G401 (cell line): ENCODE measurements at regions not wholly inside any gene's neighbourhood (a gene's known extent, or its start where the extent isn't known, plus 50 kb on each side); places are given as distances from the start of the nearest gene placed in this dataset.

Source experiments
- DNase-seq: peaks from one replicate; pipeline ENCODE4 v3.0.0-alpha.2; 2015; ENCODE audit warnings: low spot score
- in situ Hi-C: cut with HindIII; loops from 2 replicates; pipeline ENCODE4 v1.10.0; 2016; ENCODE audit warnings: low sequenced_read_pairs, mixed read lengths

DNA sequence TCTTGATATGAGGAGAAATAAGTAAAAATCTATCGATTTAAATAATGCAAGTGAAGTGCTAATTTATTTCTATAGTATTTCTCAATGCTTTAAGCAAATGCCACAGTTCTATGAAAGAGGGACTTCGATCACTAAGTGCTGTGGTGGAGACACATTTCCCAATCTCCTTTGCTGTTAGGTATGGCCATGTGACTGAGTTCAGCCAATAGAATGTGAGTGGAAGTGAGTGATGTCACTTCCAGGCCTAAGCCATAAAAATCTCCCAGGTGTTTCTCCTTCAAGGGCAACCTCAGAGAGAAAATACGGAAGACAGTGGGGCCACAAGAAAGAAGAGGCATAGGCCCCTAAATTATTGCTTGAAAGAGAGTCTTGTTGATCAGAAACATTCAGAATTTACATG is 100.3 kb upstream of the ANKH start:
- in situ Hi-C loops: no loop called here

GRCh38 chr5:14968796-14969195 is 97.2 kb upstream of the ANKH start:
- in situ Hi-C loops: no loop called here
- no peak for DNase-seq

More for the DNA sequence above, 100.3 kb upstream of the ANKH start:
- DNase-seq: no peak

DNA sequence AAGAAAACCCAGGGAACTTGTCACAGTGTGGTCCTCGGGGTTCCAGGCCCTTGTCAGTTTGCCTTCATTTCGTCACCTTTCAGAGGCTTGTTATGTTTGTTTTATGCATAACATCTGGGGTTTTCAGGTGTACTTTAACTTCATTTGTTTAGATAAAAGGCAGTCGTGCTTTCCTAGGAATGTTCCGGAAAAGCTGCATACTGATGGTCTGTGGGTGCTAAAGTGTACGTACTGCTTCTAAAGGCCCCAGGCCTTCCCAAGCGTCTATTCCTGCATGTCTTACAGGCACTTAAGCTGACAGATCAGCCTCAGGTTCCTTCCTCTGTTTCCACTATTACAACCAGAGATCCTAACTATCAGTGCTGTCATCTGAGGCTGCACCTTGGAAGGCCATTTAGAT is 95.6 kb upstream of the ANKH start:
- in situ Hi-C loops: no loop called here
- no peak for DNase-seq

- in situ Hi-C loops: no loop called here
- DNase-seq: no peak
Observed at GRCh38 chr5:14965815-14966214, 94.2 kb upstream of the ANKH start.

GRCh38 chr5:14962604-14963003 is 91.0 kb upstream of the ANKH start:
- no peak for DNase-seq
- in situ Hi-C loops: no loop called here

- in situ Hi-C loops: no loop called here
- DNase-seq: no peak
Observed at GRCh38 chr5:14960120-14960462, 88.5 kb upstream of the ANKH start.

- in situ Hi-C loops: no loop called here
- DNase-seq: no peak
Observed at GRCh38 chr5:14959399-14960119, 88.0 kb upstream of the ANKH start.

DNA sequence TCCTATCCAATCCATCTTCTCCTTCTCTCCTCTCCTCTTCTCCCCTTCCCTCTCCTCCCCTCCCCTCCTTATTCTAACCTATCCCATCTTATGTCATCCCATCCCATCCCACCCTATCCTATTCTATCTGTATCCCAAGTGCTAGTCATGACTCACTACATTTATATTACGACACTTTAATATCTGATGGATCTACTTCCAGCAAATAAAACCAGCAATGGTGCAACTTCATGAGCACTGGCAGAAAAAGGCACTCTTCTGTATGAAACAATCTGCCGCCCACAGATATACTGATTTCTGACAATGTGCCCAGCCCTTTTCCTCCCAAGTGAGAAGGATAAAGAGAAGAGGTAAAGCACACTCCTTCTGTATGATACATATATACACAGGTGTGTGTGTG is 86.6 kb upstream of the ANKH start:
- in situ Hi-C loops: no loop called here

GRCh38 chr5:14956423-14957046 is 85.0 kb upstream of the ANKH start:
- in situ Hi-C loops: no loop called here
- DNase-seq: no peak

More for the DNA sequence above, 86.6 kb upstream of the ANKH start:
- no peak for DNase-seq

- in situ Hi-C loops: no loop called here
- no peak for DNase-seq
Observed at GRCh38 chr5:14954616-14955343, 83.2 kb upstream of the ANKH start.

- in situ Hi-C loops: no loop called here
- DNase-seq: no peak
Observed at GRCh38 chr5:14954216-14954615, 82.6 kb upstream of the ANKH start.

GRCh38 chr5:14953075-14953607 is 81.6 kb upstream of the ANKH start:
- no peak for DNase-seq
- in situ Hi-C loops: no loop called here

DNA sequence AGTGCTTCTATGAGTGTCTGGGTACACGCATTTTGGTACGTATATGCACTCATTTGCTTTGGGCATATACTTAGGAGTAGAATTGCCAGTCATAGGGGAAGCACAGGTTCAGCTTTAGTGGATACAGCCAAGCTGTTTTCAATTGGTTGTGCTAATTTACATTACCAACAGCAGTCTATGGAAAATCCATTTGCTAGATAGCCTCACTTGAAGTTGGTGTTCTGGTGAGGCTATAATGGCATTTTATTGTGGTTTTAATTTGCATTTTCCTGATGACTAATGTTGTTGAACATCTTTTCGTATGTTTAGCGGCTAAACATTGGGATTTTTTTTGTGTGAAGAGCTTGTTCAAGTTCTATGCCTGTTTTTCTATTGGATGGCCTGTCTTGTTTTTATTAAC is 76.8 kb upstream of the ANKH start:
- no peak for DNase-seq
- in situ Hi-C loops: no loop called here

DNA sequence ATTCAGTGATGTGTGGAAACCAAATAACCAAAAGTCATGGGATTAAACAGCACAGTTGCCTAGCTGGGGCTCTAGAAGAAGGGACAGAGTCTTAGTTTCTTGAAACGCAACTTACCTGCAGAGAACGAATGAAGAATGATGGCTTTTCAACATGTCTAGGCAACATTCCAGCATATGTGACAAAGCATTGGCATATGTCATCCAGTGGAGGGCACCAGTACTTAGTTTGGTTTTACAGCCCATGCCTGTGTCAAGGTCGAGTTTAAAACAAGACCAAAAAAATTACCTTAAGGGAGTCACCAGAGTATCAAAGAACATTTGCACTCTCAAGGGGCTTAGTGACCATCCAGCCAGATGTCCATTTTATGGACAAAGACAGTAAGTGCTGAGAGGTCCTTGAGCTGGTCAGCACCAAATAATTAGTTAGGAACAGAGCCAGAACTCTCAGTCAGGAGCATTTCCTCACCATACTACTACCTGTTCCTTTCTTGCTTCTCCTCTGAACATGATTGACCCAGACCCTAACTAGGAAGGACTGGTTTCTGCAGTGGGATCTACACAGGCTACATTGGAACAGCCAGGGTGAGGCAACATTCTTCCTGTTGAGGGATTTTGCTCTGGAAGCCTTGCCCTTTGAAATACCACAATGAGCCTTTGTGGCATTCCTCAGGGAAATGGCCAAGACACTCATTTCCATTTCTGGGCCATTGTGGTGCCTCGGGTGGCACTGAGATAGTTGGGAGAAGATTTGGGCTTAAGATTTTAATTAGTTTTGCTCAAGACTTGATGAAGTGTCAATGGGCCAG is 75.4 kb upstream of the ANKH start:
- peak; percentile 30 for DNase-seq
- in situ Hi-C loops: no loop called here

GRCh38 chr5:14945450-14945849 is 73.9 kb upstream of the ANKH start:
- in situ Hi-C loops: no loop called here
- peak; percentile 14 for DNase-seq

- in situ Hi-C loops: no loop called here
- peak; percentile 23 for DNase-seq
Observed at GRCh38 chr5:14944996-14945395, 73.4 kb upstream of the ANKH start.

- in situ Hi-C loops: no loop called here
- no peak for DNase-seq
Observed at GRCh38 chr5:14944350-14944739, 72.8 kb upstream of the ANKH start.

GRCh38 chr5:14942212-14942611 is 70.6 kb upstream of the ANKH start:
- in situ Hi-C loops: no loop called here

DNA sequence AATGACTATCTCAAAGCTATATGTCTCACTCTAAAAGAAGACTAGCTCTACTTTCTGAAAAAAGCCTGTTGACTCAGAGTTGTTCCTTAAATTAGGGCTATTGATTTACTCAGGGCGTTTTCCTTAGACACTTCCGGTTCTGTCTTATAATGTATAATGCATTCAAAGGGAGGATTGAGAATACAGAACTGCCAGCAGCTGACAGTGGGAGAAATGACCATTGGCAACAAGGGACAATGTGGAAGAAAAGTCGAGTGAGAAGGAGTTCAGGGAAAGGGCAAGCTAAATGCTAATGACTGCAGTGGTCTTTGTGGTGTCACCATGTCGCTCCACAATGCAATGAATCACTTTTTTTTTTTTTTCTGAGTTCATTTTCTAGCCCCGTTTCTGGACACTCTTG is 65.7 kb upstream of the ANKH start:
- DNase-seq: no peak
- in situ Hi-C loops: no loop called here

More at GRCh38 chr5:14942212-14942611, 70.6 kb upstream of the ANKH start:
- no peak for DNase-seq

GRCh38 chr5:14936588-14936987 is 65.0 kb upstream of the ANKH start:
- in situ Hi-C loops: no loop called here
- no peak for DNase-seq
